ENCODE measurements at regions not wholly inside any gene's neighbourhood (a gene's known extent, or its start where the extent isn't known, plus 50 kb on each side); places are given as distances from the start of the nearest gene placed in this dataset.

GRCh38 chr12:77629141-77629540 is 201.6 kb upstream of the NAV3 start:
- no peak for DNase-seq (ENCODE audit: low read depth in 2 of 2)

- no peak for DNase-seq (ENCODE audit: low read depth in 2 of 2)
Measured at GRCh38 chr12:77625441-77625840, 205.3 kb upstream of the NAV3 start.

- no peak for DNase-seq (ENCODE audit: low read depth in 2 of 2)
Measured at GRCh38 chr12:77619425-77619824, 211.3 kb upstream of the NAV3 start.

GRCh38 chr12:77617818-77618217 is 212.9 kb upstream of the NAV3 start:
- no peak for DNase-seq (ENCODE audit: low read depth in 2 of 2)

- no peak for DNase-seq (ENCODE audit: low read depth in 2 of 2)
Measured at GRCh38 chr12:77615332-77615731, 215.4 kb upstream of the NAV3 start.

- no peak for DNase-seq (ENCODE audit: low read depth in 2 of 2)
Measured at GRCh38 chr12:77613411-77613810, 217.3 kb upstream of the NAV3 start.

- DNase-seq (ENCODE audit: low read depth in 2 of 2): no peak
Measured at GRCh38 chr12:77610446-77610845, 220.2 kb upstream of the NAV3 start.

- no peak for DNase-seq (ENCODE audit: low read depth in 2 of 2)
Measured at GRCh38 chr12:77609016-77609415, 221.7 kb upstream of the NAV3 start.

- no peak for DNase-seq (ENCODE audit: low read depth in 2 of 2)
Measured at GRCh38 chr12:77608271-77608824, 222.3 kb upstream of the NAV3 start.

- DNase-seq (ENCODE audit: low read depth in 2 of 2): no peak
Measured at GRCh38 chr12:77606348-77606747, 224.3 kb upstream of the NAV3 start.

- no peak for DNase-seq (ENCODE audit: low read depth in 2 of 2)
Measured at GRCh38 chr12:77603946-77604345, 226.7 kb upstream of the NAV3 start.

- no peak for DNase-seq (ENCODE audit: low read depth in 2 of 2)
Measured at GRCh38 chr12:77601069-77601468, 229.6 kb upstream of the NAV3 start.

GRCh38 chr12:77600468-77600843 is 230.2 kb upstream of the NAV3 start:
- no peak for DNase-seq (ENCODE audit: low read depth in 2 of 2)

GRCh38 chr12:77599782-77600467 is 230.8 kb upstream of the NAV3 start:
- no peak for DNase-seq (ENCODE audit: low read depth in 2 of 2)

GRCh38 chr12:77594366-77594765 is 236.3 kb upstream of the NAV3 start:
- DNase-seq (ENCODE audit: low read depth in 2 of 2): no peak

- no peak for DNase-seq (ENCODE audit: low read depth in 2 of 2)
Measured at GRCh38 chr12:77592836-77593235, 237.9 kb upstream of the NAV3 start.

GRCh38 chr12:77591959-77592743 is 238.5 kb upstream of the NAV3 start:
- DNase-seq (ENCODE audit: low read depth in 2 of 2): no peak

- no peak for DNase-seq (ENCODE audit: low read depth in 2 of 2)
Measured at GRCh38 chr12:77590306-77590705, 240.4 kb upstream of the NAV3 start.

GRCh38 chr12:77584860-77585259 is 245.8 kb upstream of the NAV3 start:
- DNase-seq (ENCODE audit: low read depth in 2 of 2): no peak

GRCh38 chr12:77578466-77579220 is 252.1 kb upstream of the NAV3 start:
- DNase-seq (ENCODE audit: low read depth in 2 of 2): no peak

GRCh38 chr12:77577791-77578190 is 252.9 kb upstream of the NAV3 start:
- no peak for DNase-seq (ENCODE audit: low read depth in 2 of 2)

- no peak for DNase-seq (ENCODE audit: low read depth in 2 of 2)
Measured at GRCh38 chr12:77575376-77575919, 255.2 kb upstream of the NAV3 start.
